ENCODE measurements at regions not wholly inside any gene's neighbourhood (a gene's known extent, or its start where the extent isn't known, plus 50 kb on each side); places are given as distances from the start of the nearest gene placed in this dataset.
"Not testable (repeated sequence)": the region's sequence is repeated elsewhere in the genome, so short reads cannot be mapped to it uniquely, and the experiment has no call there.

DNA sequence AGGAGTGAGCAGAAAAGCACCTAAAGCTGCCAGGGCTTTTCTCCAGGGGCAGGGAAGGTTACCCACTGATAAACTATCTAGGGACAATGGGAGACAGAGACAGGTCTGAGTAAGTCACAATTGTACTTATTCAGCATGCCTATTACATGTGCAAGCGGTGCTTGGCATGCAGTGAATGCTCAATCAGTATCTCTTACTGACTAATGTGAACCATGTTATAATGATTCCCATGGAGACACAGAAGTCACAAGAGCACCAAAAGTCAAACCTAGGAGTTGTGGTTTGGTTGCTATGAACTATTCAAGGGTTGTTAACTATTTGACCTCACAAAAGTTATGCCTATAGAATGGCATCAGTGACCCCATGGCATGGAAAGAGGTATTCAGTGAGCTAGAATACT, 50.0 kb upstream of the RASGRP1 start:
- DNase-seq, result no peak

DNA sequence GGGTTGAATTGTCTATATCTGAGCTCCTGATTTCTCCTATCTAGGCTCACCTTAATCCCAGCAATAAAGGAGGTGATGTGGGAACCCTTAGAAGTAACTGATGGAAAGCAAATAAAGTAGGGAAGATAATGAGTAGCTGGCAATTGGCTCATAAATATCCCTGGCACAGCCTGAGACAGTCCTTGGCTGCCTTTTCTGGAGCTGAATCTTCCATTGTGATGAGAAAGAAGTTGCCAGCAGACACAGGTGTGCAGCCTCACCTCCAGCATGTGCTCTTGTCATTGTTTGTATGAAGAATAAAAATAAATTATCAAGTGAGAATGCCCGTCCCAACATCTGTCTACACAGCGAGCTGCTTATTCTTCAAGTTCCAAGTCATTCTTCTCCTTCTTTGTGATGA, 53.2 kb upstream of the RASGRP1 start:
- no peak for DNase-seq

DNA sequence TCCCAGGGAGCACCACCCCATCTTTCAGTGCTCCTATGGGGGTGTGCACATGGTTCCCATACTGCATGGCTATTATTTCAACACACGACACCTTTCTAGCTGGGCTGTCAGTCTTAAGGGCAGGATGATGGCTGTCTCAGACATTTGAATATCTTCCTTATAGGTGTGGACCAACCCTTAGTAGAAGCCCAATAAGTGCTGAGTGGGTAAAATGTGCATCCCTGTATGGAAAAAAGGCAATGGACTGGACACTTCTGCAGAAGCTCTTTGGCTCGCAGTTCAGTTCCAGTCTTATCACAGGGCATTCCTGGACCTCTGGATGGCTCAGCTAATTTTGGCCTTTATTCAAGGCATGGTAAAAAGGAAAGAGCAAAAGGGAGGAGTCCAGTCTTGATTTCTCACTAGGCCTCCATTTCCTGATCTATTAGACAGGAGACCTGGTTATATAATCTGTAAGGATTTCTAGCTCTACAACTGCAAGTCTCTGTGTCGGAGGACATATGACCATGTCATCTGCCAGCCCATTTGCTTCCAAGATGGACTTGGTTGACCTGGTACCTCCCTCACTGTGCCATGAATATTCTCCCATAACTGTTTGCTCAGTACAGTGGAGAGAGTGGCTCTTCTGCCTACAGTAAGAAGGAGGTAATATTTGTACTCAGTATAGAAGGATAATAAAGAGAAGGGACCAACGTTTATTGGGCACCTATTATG, 53.8 kb upstream of the RASGRP1 start:
- DNase-seq, result no peak

DNA sequence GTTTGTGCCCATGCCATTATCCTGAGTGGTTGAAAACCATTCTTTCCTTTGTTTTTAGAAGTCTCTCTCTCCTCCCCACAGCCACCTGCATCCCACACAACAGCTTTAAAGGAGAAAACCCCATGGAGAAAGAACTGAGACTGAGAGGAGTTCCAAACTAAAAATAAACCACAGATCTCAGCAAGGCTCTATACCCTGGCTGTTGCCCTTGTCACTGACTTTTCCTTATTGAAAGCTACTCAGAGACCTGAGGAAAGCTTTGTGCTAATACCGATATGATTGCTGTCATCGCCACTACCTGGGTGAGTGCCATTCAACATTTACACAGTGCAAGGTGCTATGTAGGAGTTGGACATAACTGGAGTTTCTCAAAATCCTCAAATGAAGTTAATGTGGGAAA, 55.5 kb upstream of the RASGRP1 start:
- DNase-seq, result no peak

DNA sequence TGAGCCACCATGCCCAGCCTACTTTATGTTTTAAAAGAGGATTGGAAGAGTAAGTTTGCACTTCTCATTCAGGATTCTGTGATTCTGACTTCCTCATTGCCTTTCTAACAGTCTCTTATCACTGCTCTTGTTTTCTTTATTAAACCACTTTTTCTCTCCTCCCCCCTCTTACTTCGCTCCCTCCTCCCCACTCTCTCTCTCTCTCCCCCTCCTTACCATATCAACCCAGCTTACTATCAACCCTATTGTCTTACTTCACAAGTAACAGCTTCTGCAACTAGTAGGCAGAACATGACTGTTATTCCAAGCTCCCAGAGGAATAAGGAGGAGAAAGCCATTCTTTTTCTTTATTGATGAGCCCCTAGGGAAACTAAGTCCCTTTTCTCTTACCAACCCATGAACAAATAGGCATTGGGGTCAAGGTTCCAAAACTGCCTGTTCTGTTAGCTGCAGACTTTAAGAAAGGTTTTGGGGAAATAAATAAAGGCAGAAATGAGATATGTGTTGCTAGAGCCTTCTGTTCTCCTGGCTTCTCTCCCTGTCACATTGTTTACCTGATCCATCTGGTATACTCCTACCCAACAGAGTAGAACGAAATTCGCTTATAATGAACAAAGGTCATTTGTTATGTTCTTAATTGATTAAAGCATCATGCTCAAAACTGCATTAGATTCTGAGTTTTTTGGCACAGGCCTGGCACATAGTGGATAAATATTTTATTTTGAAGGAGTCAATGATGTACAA, 56.4 kb upstream of the RASGRP1 start:
- no peak for DNase-seq

DNA sequence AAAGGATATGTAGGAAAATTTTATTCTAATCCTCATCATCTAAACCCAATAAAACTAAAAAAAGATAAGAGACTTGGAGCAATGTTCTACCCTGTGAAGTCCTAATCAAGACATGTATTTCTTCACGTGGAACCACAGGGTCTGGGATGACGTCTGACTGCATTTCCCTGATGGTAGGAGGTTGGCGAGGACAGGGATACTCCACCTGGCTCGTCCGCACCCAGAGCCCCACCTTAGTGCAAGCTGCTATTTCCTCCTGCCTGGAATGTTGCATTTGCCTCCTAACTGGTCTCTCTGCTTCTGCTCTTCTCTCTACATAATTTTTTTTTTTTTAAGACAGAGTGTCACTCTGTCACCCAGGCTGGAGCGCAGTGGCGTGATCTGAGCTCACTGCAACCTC, 57.7 kb upstream of the RASGRP1 start:
- DNase-seq, result no peak

DNA sequence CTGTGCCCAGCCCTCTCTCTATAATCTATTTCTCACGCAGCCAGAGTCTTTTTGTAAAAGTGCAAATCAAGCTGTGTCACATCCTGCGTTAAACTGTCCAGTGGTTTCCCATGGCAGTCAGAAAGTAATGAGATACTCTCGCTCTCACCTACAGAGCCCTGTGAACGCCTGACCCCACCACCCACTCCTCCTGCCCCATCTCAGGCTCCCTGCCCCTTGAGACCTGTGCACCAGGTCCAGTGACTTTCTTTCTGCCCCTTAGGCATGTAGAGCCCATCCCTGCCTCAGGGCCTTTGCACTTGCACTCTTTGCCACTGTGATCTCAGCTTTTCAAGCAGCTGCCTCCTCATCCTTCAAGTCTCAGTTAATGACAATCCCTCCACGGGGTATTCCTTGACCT, 58.3 kb upstream of the RASGRP1 start:
- no peak for DNase-seq

DNA sequence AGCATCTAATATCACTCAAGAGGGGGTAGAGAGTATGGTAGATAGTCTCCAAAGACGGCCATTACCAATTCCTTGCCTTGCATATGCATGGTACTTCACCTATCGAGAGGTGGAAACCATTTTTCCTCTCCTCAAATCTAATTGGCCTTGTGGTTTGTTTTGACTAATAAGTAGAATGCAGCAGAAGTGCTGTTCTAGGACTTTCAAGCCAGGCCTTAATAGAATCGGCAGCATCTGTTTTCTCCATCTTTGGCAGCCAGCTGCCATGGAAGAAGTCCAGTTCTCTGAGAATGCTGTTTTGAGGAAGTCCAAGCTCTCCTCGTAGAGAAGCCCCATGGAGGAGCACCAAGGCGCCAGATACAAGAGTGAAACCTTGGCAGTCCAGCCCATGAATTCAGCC, 59.1 kb upstream of the RASGRP1 start:
- DNase-seq, result no peak

DNA sequence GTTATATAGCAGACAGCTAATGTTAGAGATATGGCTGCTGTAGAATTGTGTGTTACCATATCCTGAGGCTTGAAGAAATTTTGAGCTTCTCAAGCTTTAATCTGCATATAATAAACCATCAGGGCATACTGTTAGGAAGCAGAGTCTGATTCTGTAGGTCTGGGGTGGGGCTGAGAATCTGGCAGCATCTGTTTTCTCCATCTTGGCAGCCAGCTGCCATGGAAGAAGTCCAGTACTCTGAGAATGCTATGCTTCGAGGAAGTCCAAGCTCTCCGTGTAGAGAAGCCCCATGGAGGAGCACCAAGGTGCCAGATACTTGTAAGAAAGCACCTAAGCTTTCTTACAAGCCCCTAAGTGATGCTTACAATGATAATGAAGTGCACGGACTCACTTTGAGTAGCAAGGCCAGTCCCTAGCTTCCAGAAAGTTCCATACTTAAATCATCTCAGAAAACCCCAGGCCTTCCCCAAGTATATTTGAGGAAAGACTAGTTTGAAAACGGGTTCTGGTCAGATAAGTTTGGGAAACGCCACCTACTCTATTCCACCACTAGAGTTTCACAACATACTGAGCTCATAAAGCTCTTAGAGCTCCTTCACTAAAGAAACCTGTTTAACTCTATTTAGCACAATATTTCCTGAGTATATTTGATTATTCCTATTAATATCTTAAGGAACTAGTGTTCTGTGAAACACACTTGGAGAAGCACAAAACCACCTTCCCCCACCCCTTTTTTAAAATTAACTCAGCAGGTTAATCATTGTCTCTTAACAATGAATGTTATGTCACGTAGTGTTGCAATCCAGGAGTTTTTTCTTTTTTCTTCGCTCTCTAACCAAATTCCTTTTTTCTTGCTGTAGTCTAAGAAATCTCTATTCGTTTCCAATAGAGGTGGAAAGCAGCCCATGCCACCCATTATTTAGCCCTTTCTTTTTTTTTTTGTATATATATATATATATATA, 59.9 kb upstream of the RASGRP1 start:
- DNase-seq, result no peak

DNA sequence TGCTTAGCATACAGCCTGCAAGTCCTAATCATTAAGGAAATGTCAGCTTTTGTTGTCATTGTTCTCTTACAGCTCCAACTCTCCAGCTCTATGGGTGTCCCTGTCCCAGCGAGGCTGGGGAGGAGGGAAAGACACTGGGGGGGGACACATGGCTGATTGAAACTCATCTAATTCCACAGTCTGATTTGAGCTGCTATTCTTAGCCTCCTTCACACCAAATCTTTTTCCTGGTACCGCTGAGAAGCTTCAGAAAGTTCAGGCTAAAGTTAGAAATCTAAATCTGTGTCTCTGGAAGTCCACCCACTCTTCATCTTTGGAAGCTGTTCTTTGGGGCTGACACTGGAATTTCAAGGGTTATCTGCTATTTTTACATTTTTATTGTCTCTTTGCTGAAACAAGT, 61.3 kb upstream of the RASGRP1 start:
- no peak for DNase-seq

DNA sequence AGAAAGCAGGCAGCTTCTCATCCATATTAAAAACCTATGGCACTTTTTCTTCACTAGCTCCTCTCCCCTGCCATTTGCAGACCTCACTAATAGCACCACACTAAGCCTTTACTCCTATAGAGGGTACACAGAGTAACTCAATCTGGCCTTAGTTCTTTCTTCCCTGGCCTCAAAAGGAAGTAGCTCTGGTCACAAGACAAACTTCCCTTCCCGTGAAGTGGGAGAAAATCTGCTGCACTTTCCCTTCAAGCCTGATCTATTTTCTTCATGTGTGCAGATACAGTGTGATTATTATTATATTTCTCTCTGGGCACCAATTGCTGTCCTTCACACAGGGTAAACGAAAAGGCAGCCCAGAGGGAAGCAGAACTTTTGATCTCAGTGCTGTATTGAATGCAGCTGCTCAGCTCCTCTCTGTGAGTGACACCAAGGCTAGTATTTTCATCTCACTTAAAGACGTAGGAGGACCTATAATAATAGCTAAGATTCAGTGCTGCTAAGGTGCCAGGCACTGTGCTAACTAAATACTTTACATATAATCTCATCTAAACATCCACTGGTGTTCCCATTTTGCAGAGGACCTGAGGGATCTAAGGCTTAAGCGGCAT, 61.9 kb upstream of the RASGRP1 start:
- no peak for DNase-seq

DNA sequence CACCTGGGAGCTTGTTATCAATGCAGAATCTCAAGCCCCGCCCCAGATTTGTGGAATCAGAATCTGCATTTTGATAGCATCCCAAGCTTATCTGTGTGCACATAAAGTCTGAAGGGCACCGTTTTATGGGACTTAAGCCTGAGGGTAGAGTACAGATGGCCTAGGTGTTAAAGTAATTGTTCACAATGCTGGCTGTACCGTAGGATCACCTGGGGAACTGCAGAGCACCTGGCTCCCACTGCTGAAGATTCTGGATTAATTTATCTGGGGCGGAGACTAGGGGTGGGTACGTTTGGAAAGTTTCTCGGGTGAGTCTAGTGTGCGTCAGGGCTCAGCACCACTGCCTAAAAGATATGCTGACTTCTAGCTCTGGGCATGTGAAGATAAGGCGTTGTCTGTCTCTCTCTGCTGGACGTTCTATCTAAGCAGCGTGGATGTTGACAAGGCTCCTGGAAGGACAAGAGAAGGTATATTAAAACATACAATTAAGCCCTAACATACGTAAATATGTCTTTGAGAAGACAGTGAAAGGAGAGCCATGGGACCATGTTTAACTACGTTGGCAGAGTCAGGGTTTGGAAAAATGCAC, 63.2 kb upstream of the RASGRP1 start:
- no peak for DNase-seq

DNA sequence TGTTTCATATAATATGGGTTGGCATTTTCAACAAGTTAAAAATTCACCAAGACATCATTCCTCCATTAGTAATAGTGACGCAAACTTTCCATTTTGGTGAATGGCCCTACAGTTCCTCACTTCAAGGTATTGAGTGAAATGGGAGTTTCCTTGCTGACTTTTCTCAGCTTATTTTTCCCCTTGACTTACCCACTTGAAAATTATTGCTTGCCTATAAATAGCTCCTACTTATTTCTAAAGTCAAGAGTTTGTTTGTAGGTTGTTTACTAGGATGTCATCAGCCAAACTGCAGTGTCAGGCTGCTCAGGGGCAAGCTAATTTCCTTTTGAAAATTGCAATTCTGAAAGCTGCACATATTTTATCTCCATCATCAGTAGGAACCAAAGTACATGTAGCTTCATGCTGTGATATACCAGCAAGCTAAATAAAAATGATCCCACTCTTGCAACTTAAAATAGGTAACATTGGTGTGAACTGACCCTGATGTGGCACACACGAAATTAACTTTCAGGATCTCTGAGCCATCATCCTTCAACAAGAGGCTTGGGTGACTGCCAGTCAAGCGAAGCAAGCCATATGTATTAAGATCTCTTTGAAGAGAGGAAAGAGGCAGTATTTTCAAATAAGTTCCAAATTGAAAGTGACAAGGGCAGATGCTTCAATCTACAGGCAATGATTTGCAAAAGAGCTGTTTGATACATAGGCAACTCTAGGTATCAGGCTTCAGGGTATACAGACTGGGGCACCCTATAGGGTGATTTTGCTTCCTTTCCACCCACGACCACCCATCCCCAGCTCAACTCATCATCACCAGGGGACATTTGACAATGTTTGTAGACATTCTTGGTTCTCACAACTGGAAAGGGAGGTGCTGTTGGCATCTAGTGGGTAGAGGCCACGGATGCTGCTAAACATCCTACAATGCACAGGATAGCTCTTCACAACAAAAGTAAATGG, 66.8 kb upstream of the RASGRP1 start:
- DNase-seq, result no peak

DNA sequence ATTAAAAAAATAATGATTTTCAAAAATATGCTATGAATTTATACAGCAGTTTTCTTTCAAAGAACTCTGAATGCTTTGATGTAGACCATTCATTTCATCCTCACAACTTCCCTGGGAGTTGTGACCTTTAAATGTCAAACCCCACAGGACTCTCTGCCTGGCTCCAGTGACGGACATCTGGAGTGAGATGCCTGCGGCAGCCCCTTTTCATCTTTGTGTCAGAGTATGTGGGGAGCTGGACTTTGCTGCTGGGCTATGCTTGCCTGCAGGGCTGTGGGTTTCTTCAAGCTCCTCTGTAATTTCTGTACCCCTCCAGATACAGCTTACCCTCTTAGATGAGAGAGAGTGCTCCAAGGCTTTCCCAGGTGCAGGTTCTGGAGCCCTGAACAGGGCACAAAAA, 70.6 kb upstream of the RASGRP1 start:
- DNase-seq, result no peak

DNA sequence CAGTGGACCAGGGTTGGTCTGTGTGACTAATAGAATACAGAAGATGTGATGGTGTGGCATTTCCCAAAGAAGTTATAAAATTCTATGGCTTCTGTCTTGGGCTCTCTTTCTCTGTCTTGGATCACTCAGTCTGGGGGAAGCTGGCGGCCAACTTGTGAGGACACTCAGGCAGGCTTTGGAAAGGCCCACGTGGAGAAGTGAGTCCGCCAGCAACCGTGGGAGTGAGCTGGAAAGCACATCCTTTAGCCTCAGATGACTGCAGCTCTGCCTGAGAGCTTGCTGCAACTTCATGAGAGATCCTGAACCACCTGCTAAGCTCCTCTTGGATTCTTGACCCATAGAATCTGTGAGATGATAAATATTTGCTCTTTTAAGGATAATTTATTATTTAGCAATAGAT, 72.0 kb upstream of the RASGRP1 start:
- no peak for DNase-seq

DNA sequence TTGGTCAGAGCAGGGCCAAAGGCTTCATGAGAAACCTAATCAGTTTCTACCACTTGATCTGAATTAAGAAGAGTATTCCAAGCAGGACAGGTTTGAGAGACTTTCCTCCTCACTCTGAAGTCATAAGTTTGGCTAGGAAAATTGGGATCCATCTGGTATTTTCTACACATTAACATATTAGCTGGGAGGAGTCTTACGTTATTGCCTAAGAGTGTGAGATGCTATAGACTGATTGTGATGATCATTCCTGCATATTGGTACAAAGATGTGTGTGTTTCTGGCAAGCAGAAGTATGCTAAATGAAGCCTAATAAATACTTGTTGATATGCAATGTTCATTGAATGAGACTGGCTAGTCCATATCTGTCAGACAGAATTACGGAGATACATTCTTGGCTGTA, 73.5 kb upstream of the RASGRP1 start:
- no peak for DNase-seq

DNA sequence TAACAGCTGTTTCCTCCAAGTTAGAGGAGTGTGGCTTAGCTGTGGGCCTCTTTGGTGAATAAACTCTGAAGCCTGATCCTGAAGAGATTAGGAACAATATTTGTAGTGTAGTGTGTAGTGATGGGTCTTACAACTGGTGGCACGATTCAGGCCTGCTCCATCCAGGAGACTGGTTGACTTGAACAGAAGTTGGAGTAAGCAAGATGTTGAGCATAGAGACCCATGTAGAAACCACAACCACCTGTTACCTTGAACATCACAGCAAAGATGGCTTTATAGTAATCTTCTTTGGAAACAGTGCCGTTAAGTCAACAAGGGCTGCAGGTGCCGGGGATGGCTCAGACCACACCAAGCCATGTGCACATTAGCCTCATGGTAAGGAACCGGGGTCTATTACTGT, 74.2 kb upstream of the RASGRP1 start:
- no peak for DNase-seq

DNA sequence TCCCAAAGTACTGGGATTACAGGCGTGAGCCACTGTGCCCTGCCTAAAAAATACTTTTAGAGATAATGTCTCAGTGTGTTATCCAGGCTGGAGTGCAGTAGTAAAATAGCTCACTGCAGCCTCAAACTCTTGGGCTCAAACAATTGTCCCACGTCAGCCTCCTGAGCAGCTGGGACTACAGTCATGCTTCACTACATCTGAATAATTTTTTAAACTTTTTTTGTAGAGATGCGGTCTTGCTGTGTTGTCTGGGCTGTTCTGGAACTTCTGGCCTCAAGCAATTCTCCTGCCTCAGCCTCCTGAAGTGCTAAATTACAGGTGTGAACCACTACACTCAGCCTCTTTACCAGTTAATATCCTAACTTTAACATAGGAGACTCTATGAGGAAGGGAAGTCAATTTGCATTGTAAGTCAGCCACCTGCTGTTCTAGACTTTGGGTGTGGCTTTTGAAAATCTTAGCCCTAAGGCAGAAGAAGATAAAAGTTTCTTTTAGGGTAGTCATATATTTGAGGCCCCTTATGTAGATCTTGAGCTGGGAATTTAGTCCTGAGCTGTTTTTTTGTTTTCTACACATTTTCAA, 78.2 kb upstream of the RASGRP1 start:
- no peak for DNase-seq

DNA sequence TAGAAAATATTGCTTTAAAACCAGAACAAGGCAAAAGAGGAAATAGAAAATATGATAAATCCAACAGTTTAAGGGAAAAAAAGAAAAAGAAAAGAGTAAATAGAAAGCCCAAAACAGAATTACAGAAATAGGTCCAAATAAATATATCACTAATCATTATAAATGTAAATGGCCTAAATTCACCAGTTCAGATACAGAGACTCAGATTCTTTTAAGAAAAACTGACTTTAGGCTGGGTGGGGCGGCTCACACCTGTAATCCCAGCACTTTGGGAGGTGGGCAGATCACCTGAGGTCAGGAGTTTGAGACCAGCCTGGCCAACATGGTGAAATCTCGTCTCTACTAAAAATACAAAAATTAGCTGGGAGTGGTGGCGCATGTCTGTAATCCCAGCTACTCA, 79.7 kb upstream of the RASGRP1 start:
- not testable (repeated sequence) for DNase-seq

DNA sequence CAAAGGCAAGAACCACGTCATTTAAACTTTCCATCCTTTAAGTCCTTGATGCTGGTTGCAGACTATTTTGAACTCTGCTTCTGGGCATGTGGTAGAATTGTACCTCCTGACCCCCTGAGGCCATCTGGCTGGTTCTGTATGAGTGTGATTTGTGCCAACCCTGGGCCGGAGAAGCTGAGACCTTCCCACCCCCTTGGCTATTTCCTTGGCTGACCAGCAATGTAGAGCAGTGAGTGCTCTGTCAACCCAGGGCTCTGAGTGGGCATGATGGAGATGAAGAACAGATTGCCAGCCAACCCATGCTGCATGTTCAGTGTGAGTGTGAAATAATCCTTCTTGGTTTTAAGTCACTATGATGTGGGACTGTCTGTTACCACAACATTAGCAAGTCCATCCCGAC, 82.1 kb upstream of the RASGRP1 start:
- DNase-seq, result no peak

DNA sequence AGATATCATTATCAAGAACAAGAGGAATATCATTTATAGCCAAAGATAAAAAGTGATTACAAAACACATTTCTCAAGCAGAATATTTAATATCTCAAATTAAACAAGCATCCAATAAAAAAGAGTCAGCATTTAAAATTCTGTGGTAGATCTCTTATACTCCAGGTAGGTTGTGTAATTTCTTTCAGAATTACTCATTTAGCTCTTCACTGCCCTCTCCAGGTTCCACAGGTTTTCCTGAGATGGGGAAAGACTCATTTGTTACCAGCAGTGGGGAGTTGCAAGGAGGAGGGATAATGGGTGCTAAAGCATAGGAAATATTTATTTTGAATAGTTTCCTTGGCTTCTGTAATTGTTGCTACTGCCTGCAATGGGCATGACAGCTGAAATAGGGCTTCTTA, 83.1 kb upstream of the RASGRP1 start:
- DNase-seq, result no peak
